ENCODE measurements at regions not wholly inside any gene's neighbourhood (a gene's known extent, or its start where the extent isn't known, plus 50 kb on each side); places are given as distances from the start of the nearest gene placed in this dataset.

GRCh38 chr10:125377368-125377767, 217.0 kb upstream of the CTBP2 start:
- DNase-seq, result no peak
- no peak overlapping the region for H3K27ac ChIP-seq
- H3K27me3 ChIP-seq, result peaks cover 0 to 11% (median 0%) of the 10 kb centered on the region in 7 donors
- no peak for ATAC-seq
- TF ChIP-seq CTCF (IDR thresholded peaks at IDR 0.05), result no peak
- H3K9me3 ChIP-seq, result peaks cover 0 to 32% (median 0%) of the 10 kb centered on the region in 11 donors
- intact Hi-C loops (cut with DNase I), result no loop called here
- H3K4me3 ChIP-seq, result no peak overlapping the region
- H3K4me1 ChIP-seq, result no peaks in the 10 kb centered on the region
- H3K36me3 ChIP-seq, result no peaks in the 10 kb centered on the region

GRCh38 chr10:125375210-125375609, 214.8 kb upstream of the CTBP2 start:
- Histone ChIP-seq H3K27ac (no peak overlapping the region), H3K9me3 (peaks cover 0 to 16% (median 0%) of the 10 kb centered on the region in 11 donors), H3K27me3 (peaks cover 0 to 24% (median 7%) of the 10 kb centered on the region in 7 donors), H3K4me3 (no peak overlapping the region), H3K36me3 (no peaks in the 10 kb centered on the region), H3K4me1 (no peaks in the 10 kb centered on the region)
- peak in 6 of 9 donors; percentile 15 to 45 (median 32) for TF ChIP-seq CTCF (IDR thresholded peaks at IDR 0.05)
- no peak for DNase-seq
- WGBS, 2 donors, result 39 to 49% methylated on average over 3 of the region's 3 CpGs
- ATAC-seq, result peak in 1 of 8 donors; percentile 25
- intact Hi-C loops (cut with DNase I), result no loop called here

- ATAC-seq, result no peak
- TF ChIP-seq CTCF (IDR thresholded peaks at IDR 0.05), result no peak
- Histone ChIP-seq H3K36me3 (no peaks in the 10 kb centered on the region), H3K27me3 (peaks cover 0 to 25% (median 10%) of the 10 kb centered on the region in 7 donors), H3K4me3 (no peak overlapping the region), H3K9me3 (peaks cover 0 to under 1% (median 0%) of the 10 kb centered on the region in 11 donors), H3K4me1 (no peaks in the 10 kb centered on the region), H3K27ac (no peak overlapping the region)
- 63 to 64% methylated on average over 6 of the region's 6 CpGs for WGBS, 2 donors
- intact Hi-C loops (cut with DNase I), result no loop called here
- DNase-seq, result no peak
These were observed 213.2 kb upstream of the CTBP2 start for GRCh38 chr10:125373546-125373945.

- intact Hi-C loops (cut with DNase I), result no loop called here
- no peak for ATAC-seq
- Histone ChIP-seq H3K27me3 (peaks cover 0 to 20% (median 10%) of the 10 kb centered on the region in 7 donors), H3K9me3 (peaks cover 0 to 12% (median 0%) of the 10 kb centered on the region in 11 donors), H3K4me3 (no peak overlapping the region), H3K4me1 (no peaks in the 10 kb centered on the region), H3K27ac (no peak overlapping the region), H3K36me3 (no peaks in the 10 kb centered on the region)
- DNase-seq, result no peak
- 31 to 38% methylated on average over 17 of the region's 17 CpGs for WGBS, 2 donors
- TF ChIP-seq CTCF (IDR thresholded peaks at IDR 0.05), result peak in 1 of 9 donors; percentile 9
These were observed 210.2 kb upstream of the CTBP2 start for GRCh38 chr10:125370578-125370977.
